NB4 (cell line): ENCODE measurements at regions not wholly inside any gene's neighbourhood (a gene's known extent, or its start where the extent isn't known, plus 50 kb on each side); places are given as distances from the start of the nearest gene placed in this dataset.
"Not testable (repeated sequence)": the region's sequence is repeated elsewhere in the genome, so short reads cannot be mapped to it uniquely, and the experiment has no call there.

Source experiments
- DNase-seq: peaks from one replicate; pipeline ENCODE4 v3.0.0; 2010; ENCODE audit warnings: low read depth
- H3K4me3 ChIP-seq: one replicate; pipeline ENCODE4 v1.5.1; 2011; ENCODE audit warnings: mild to moderate bottlenecking, low read depth, low read length, moderate library complexity
- MYC ChIP-seq: IDR thresholded peaks from 2 replicates; pipeline ENCODE4 v1.6.1; 2011; ENCODE audit warnings: low read depth, low read length
- POLR2A ChIP-seq: IDR thresholded peaks from 2 replicates; pipeline ENCODE4 v1.6.1; 2011; ENCODE audit warnings: mild to moderate bottlenecking; ENCODE audit not compliant: insufficient read length; ENCODE audit errors: extremely low read depth
- TF ChIP-seq, protein P1 (sequence below): IDR thresholded peaks from 2 replicates; pipeline ENCODE4 v1.6.1; 2011; ENCODE audit warnings: low read depth, low read length
- TF ChIP-seq, protein P2 (sequence below): IDR thresholded peaks from one replicate; pipeline ENCODE4 v1.5.1; 2012; ENCODE audit warnings: low read depth, low read length

DNA sequence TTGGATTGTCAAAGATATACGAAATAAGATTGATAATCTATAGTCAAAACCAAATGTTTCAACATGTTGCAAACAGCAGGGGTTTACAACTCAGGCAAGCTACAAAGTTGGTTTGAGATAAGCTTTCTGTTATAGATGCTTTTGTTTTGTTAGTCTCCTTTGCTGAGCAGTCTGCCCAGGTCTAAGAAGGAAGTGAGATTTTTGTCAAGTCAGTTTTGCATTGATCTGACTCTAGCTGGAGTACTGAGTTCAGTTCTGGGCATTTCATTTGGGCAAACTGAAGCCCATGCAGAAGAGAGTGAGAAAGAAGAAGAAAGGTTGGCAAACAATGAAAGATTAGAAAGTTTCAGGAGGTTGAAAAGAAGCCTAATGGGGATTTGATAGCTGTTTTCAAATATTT lies 983.0 kb upstream of the SLC39A10 start:
- no peak overlapping the region for H3K4me3 ChIP-seq
- TF ChIP-seq, protein P1, sequence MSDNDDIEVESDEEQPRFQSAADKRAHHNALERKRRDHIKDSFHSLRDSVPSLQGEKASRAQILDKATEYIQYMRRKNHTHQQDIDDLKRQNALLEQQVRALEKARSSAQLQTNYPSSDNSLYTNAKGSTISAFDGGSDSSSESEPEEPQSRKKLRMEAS = no peak
- TF ChIP-seq POLR2A (no peak), MYC (no peak)
- TF ChIP-seq, protein P2, sequence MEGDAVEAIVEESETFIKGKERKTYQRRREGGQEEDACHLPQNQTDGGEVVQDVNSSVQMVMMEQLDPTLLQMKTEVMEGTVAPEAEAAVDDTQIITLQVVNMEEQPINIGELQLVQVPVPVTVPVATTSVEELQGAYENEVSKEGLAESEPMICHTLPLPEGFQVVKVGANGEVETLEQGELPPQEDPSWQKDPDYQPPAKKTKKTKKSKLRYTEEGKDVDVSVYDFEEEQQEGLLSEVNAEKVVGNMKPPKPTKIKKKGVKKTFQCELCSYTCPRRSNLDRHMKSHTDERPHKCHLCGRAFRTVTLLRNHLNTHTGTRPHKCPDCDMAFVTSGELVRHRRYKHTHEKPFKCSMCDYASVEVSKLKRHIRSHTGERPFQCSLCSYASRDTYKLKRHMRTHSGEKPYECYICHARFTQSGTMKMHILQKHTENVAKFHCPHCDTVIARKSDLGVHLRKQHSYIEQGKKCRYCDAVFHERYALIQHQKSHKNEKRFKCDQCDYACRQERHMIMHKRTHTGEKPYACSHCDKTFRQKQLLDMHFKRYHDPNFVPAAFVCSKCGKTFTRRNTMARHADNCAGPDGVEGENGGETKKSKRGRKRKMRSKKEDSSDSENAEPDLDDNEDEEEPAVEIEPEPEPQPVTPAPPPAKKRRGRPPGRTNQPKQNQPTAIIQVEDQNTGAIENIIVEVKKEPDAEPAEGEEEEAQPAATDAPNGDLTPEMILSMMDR = no peak
- no peak for DNase-seq

DNA sequence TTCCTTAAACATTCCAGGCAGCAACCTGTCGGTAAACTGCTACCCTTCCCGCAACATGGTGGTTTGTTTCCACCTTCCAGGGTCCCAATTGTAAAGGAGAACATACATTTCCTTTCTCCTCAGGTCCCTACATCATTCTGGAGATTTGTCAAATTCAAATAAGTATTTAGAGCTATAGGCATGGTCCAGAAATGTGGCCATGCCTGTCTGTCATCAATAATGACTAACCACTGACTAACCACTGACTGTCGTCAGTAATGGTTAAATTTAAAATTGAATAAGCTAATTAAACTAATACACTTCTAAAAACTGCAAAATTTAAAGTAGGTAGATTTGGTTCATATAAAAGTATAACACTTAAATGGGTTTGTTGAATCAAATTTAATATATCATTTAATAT lies 984.0 kb upstream of the SLC39A10 start:
- TF ChIP-seq, protein P1 = no peak
- TF ChIP-seq POLR2A = no peak
- no peak for TF ChIP-seq MYC
- TF ChIP-seq, protein P2 = no peak
- no peak overlapping the region for H3K4me3 ChIP-seq
- no peak for DNase-seq

DNA sequence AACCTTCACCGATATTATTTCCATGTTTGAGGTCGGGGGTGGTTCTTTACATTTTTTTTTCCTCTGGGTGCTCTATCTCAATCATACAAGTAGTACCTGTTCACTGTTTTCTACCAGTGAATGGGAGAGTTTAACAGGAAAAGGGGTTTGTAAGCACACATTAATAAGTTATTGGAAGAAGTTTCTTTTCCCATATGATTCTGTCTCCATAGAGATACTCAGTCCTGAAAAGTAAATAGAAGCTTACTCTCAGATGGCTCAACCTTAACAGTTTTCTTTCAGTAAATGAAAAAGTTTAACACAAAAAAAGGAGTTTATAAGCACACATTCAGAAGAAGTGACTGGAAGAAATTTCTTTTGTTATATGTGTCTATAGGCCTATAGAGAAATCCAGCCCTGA lies 995.6 kb upstream of the SLC39A10 start:
- H3K4me3 ChIP-seq = no peak overlapping the region
- no peak for DNase-seq
- TF ChIP-seq POLR2A (no peak), MYC (no peak)
- TF ChIP-seq, protein P2 = no peak
- TF ChIP-seq, protein P1 = no peak

DNA sequence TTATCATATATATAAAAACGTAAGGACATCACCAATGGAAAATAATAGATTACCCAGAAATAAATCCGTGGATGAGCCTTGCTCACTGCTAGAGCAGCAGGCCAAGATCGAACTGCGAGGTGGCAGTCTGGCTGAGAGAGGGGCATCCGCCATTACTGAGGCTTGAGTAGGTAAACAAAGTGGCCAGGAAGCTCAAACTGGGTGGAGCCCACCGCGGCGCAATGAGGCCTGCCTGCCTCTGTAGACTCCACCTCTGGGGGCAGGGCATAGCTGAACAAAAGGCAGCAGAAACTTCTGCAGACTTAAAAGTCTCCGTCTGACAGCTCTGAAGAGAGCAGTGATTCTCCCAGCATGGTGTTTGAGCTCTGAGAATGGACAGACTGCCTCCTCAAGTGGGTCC lies 1018.0 kb upstream of the SLC39A10 start:
- not testable (repeated sequence) for H3K4me3 ChIP-seq, DNase-seq

DNA sequence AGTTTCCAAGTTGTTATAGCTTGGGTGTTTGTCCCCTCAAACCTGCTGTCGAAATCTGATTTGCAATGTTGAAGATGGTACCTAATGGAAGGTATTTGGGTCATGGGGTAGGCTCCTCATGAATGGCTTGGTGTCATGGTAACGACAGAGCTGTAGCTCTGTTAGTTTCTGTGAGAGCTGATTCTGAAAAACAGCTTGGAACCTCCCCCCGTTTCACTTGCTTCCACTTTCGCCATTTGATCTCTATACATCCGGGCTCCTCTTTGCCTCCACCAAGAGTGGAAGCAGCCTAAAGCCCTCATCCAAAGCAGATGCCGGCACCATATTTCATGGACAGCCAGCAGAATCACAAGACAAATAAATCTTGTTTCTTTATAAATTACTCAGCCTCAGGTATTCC lies 1035.1 kb upstream of the SLC39A10 start:
- DNase-seq = no peak
- H3K4me3 ChIP-seq = no peak overlapping the region
- no peak for TF ChIP-seq MYC

DNA sequence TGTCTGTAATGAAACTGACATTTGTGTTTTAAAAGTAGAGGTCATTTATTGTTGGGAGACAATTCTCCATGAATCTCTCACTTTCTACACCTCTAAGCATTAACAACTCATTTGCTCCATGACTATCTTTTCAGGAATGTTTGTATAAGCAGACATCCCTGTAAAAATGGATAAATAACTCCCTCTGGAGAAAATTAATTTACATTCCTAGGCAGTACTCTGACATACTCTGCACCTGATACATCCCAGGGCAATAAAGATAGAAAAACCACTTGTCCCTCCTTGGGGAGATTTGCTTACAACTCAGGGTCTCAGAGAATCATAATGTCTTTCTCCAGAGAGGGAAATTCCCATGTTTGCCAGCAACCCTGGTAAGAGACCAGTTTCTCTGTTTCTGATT lies 1037.7 kb upstream of the SLC39A10 start:
- TF ChIP-seq POLR2A (no peak), MYC (no peak)
- TF ChIP-seq, protein P2 = no peak
- TF ChIP-seq, protein P1 = no peak
- no peak for DNase-seq

DNA sequence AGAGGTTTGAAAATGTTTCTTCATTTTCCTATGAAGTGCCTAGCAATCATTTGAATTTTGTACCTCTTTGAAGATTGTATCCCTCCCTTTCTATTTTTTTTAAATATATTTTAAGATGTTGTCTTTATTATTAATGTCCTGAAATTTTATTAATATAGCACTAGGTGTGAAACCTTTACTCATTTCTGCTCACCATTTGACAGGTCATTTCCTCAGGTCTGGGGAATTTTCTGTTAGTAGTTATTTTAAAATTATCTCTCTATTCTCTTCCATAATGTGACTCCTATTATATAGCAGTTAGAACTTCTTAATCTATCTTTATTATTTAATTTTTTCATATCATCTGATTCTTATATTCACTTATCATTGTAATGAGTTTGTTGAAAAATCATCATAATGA lies 1038.6 kb upstream of the SLC39A10 start:
- TF ChIP-seq MYC (no peak), POLR2A (no peak)
- TF ChIP-seq, protein P2 = no peak
- TF ChIP-seq, protein P1 = no peak
- no peak overlapping the region for H3K4me3 ChIP-seq
- no peak for DNase-seq

More for the DNA sequence above, 1037.7 kb upstream of the SLC39A10 start:
- no peak overlapping the region for H3K4me3 ChIP-seq
